Psoas muscle (tissue), 7 donors: ENCODE measurements at regions not wholly inside any gene's neighbourhood (a gene's known extent, or its start where the extent isn't known, plus 50 kb on each side); places are given as distances from the start of the nearest gene placed in this dataset.

Experiments used
- ATAC-seq, 4 donors: fragments of 200-7000 bp; cut with Tn5 transposase; one replicate each; pipeline ENCODE4 v1.9.1; 2020; ENCODE audit warnings: moderate library complexity in 3 of 4, mild to moderate bottlenecking in 2 of 4
- DNase-seq, 2 donors: peaks; one replicate each; pipeline ENCODE4 v3.0.0-alpha.2; 2020
- H3K27ac ChIP-seq: fragments of 200-600 bp; one replicate; pipeline ENCODE4 v1.8.0; 2022
- H3K27me3 ChIP-seq, 3 donors: fragments of 200-600 bp in 1 of 3; one replicate each; pipeline versions ENCODE4 v1.6.1 to v1.8.0; 2013 to 2022; ENCODE audit warnings: low read length in 2 of 3, mild to moderate bottlenecking in 2 of 3, moderate library complexity in 1 of 3; ENCODE audit not compliant: insufficient read depth in 3 of 3
- H3K36me3 ChIP-seq, 2 donors: fragments of 200-600 bp in 1 of 2; one replicate each; pipeline versions ENCODE4 v1.6.1 to v1.8.0; 2013 to 2022; ENCODE audit warnings: low read depth in 1 of 2, mild to moderate bottlenecking in 1 of 2, moderate library complexity in 1 of 2; ENCODE audit not compliant: insufficient read depth in 1 of 2
- H3K4me1 ChIP-seq: fragments of 200-600 bp; one replicate; pipeline ENCODE4 v1.8.0; 2022
- H3K4me3 ChIP-seq: fragments of 200-600 bp; one replicate; pipeline ENCODE4 v1.8.0; 2022; ENCODE audit warnings: mild to moderate bottlenecking
- H3K9me3 ChIP-seq: fragments of 200-600 bp; one replicate; pipeline ENCODE4 v1.8.0; 2022
- CTCF ChIP-seq: fragments of 200-600 bp; IDR thresholded peaks from one replicate; pipeline ENCODE4 v1.8.0; 2022; ENCODE audit warnings: antibody characterized with exemption
- WGBS, 3 donors: extraction: QIAGEN DNeasy Blood & Tissue Kit; methylation state at CpG; one replicate each; pipeline versions ENCODE4 v1.1.6 to v1.1.7; 2013; 5-methylcytosine and 5-hydroxymethylcytosine counted together
- intact Hi-C, 2 donors: fragments of 100-400 bp; cut with DNase I; formaldehyde crosslinking; loops; one replicate each; pipeline versions ENCODE4 v1.11.0 to v1.14.2; 2022
- donor health status: healthy with polysubstance abuse.
- donor health status: DM: no; HTN: no; CAD: no; lungs with moderate emphysema.
- donor health status: Bipolar disorder and iron deficiency.
- donor health status: healthy.
- donor health status: DM: yes; HTN: yes; CAD: no.
- donor health status: DM: no; HTN: no; CAD: no.
- donor health status: DM: yes; HTN: yes; CAD: no.

GRCh38 chr13:79782541-79783205 lies 301.7 kb downstream of the NDFIP2 start:
- TF ChIP-seq CTCF, result no peak

DNA sequence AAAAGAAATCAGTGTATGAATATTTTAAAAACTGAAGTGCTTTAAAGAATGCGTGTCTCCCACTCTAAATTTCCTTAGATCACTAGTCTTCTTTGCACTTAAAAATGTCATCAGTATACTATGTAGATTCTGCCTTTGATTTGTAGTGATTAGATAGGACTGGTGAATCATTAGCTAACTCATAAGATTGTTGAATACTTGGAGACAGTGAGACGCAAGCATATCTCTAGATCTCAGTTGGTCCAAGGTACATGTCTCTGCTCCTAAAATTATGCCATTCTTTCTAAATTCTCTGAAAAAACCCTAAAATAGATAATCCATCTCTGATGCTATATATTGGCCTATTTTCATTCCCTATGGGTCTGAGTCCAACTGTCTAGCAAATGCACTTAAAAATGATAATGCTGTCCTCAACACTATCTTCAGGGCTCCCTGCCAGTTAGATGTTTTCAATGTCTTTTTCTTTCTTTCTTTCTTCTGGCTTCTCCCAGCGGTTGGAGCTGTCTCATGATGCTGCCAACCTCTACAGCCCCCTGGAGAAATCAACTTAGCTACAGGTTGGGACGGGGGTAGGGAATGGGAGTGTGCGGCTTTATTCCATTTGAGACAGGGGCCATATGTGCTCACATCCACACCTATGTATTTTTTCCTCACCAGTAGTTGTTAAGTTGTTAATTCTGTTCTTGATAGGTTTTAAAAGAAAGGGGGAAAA lies 301.0 kb downstream of the NDFIP2 start:
- Histone ChIP-seq H3K4me3 (no peak overlapping the region), H3K9me3 (no peaks in the 10 kb centered on the region), H3K4me1 (no peaks in the 10 kb centered on the region), H3K27ac (no peak overlapping the region), H3K36me3 (no peaks in the 10 kb centered on the region), H3K27me3 (no peaks in the 10 kb centered on the region)
- WGBS, 3 donors, result 89 to 98% (median 96%) methylated on average over 5 of the region's 5 CpGs
- intact Hi-C loops, result no loop called here
- ATAC-seq (no peak), DNase-seq (no peak)
- TF ChIP-seq CTCF, result no peak

More at GRCh38 chr13:79782541-79783205, 301.7 kb downstream of the NDFIP2 start:
- Histone ChIP-seq H3K27me3 (no peaks in the 10 kb centered on the region), H3K4me3 (no peak overlapping the region), H3K27ac (no peak overlapping the region), H3K9me3 (peaks cover 6% of the 10 kb centered on the region), H3K36me3 (no peaks in the 10 kb centered on the region), H3K4me1 (no peaks in the 10 kb centered on the region)
- intact Hi-C loops, result no loop called here
- WGBS, 3 donors, result 27 to 30% (median 29%) methylated on average over 14 of the region's 14 CpGs
- ATAC-seq (peak; percentile 54 to 83 (median 76)), DNase-seq (peak in 1 of 2 donors; percentile 25)

GRCh38 chr13:79780240-79780639 lies 299.3 kb downstream of the NDFIP2 start:
- DNase-seq (no peak), ATAC-seq (peak in 2 of 4 donors; percentile 27 to 28)
- peak overlapping the region; percentile 33 for H3K4me3 ChIP-seq
- no peak for TF ChIP-seq CTCF
- 16 to 45% (median 27%) methylated on average over 3 of the region's 3 CpGs for WGBS, 3 donors
- intact Hi-C loops, result no loop called here
- no peaks in the 10 kb centered on the region for H3K4me1 ChIP-seq
- H3K27me3 ChIP-seq, result no peaks in the 10 kb centered on the region
- H3K9me3 ChIP-seq, result no peaks in the 10 kb centered on the region
- H3K36me3 ChIP-seq, result no peaks in the 10 kb centered on the region
- peak overlapping the region; percentile 19 for H3K27ac ChIP-seq

- no peaks in the 10 kb centered on the region for H3K36me3 ChIP-seq
- WGBS, 3 donors, result 0 to 23% (median 19%) methylated on average over 1 of the region's 1 CpG
- intact Hi-C loops, result loop anchor here (5.0 kb wide), 2 partner anchors 563 to 583 kb away; partner anchors contain the start of gene SPRY2 (in 1 of the 2)
- ATAC-seq, result peak; percentile 68 to 93 (median 89)
- H3K27me3 ChIP-seq, result no peaks in the 10 kb centered on the region
- no peaks in the 10 kb centered on the region for H3K4me1 ChIP-seq
- peak overlapping the region; percentile 33 for H3K4me3 ChIP-seq
- DNase-seq, result peak; percentile 54 to 64
- no peaks in the 10 kb centered on the region for H3K9me3 ChIP-seq
- TF ChIP-seq CTCF, result no peak
- peak overlapping the region; percentile 19 for H3K27ac ChIP-seq
Observed at GRCh38 chr13:79779761-79780160, 298.8 kb downstream of the NDFIP2 start.
